ENCODE measurements at regions not wholly inside any gene's neighbourhood (a gene's known extent, or its start where the extent isn't known, plus 50 kb on each side); places are given as distances from the start of the nearest gene placed in this dataset.

DNA sequence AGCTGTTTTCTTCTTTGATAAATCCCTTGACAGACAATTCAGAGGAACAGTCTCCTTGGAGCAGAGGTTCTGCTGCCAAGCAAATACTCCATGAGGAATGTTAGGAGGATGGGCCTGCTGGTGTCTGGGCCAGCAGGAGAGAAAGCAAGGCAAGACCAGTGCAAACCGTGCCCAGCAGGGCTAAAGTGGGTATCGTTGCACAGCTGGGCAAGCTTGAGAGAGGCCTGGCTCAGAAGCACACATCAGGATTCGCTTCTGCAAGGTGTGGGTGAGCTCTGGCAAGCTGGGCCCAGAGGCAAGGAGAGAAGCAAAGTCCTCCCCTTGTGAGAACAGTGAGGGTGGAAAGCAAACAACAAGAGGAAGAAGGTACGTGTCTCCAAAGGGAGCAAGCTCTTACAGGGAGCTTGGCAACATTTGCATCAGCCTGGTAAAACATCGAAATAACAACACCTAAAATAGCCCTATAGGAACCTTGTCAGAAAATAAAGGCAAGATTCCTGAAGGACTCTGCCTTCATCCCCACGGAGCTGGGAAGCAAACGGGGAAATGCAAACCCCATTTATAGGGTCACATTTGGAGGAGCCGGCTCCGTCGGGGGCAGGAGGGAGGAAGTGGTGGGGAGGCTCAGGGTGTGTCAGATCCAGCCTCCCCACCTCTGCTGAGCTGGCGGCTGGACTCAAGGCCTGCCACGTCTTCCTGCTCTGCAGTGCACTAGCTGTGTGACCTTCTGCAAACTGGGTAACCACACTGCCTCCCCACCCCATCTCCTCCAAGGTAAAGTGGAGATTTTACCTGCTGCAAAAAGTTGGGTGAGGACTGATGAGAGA lies 62.3 kb upstream of the HIVEP3 start:
- no peaks in the 10 kb centered on the region for H3K4me1 ChIP-seq (replicated peaks in 1 of 2; ENCODE audit: control insufficient read depth in 2 of 2, insufficient read depth in 2 of 2, low read length in 2 of 2)
- no peak overlapping the region for H3K9ac ChIP-seq (ENCODE audit: insufficient read depth in 1 of 2, low read depth in 2 of 2, low read length in 2 of 2)
- POLR2A ChIA-PET = interaction anchor here (1.0 kb wide), 1 partner anchor 10 kb away, joined by 3 read pairs; no protein-coding TSS in a partner anchor
- no peak overlapping the region for H3K4me2 ChIP-seq (ENCODE audit: insufficient read depth, low read length)
- H3K4me3 ChIP-seq = no peak overlapping the region
- under 1% methylated on average over 12 of the region's 12 CpGs for WGBS (ENCODE audit: insufficient coverage, low coverage, missing lambda C conversion rate)
- peak; percentile 34; the same call in 1 of the 3 replicates for ATAC-seq
- peaks cover 17 to 19% of the 10 kb centered on the region in 2 experiments; a peak in 4 of 5 replicates for H3K27me3 ChIP-seq (ENCODE audit: control insufficient read depth in 2 of 2, insufficient read depth in 2 of 2, low read length in 2 of 2)
- H3K36me3 ChIP-seq (ENCODE audit: control insufficient read depth, insufficient read depth, low read length) = no peaks in the 10 kb centered on the region
- intact Hi-C loops (cut with micrococcal nuclease) (no loop called here), in situ Hi-C loops (cut with MboI) (no loop called here)
- H3K79me2 ChIP-seq (ENCODE audit: control insufficient read depth, insufficient read depth, low read length) = no peaks in the 10 kb centered on the region
- H3K9me1 ChIP-seq (ENCODE audit: control insufficient read depth, insufficient read depth, low read length) = no peaks in the 10 kb centered on the region
- no peak overlapping the region for H2AFZ ChIP-seq (ENCODE audit: low read depth, low read length)
- H4K20me1 ChIP-seq (replicated peaks; ENCODE audit: control insufficient read depth, insufficient read depth, low read length) = no peaks in the 10 kb centered on the region
- no peak overlapping the region for H3K27ac ChIP-seq (ENCODE audit: extremely low read depth, low read depth, low read length)
- CTCF ChIA-PET (ENCODE audit: low intra/inter-chr PET ratio) = no interaction called here
- DNase-seq (ENCODE audit: extremely low read depth in 1 of 4, low spot score in 3 of 4) = no peak
- FAIRE-seq = no peak
- BruUV-seq (replicated peaks) = no TSS peak
- TF ChIP-seq, protein P1, sequence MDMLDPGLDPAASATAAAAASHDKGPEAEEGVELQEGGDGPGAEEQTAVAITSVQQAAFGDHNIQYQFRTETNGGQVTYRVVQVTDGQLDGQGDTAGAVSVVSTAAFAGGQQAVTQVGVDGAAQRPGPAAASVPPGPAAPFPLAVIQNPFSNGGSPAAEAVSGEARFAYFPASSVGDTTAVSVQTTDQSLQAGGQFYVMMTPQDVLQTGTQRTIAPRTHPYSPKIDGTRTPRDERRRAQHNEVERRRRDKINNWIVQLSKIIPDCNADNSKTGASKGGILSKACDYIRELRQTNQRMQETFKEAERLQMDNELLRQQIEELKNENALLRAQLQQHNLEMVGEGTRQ (CRISPR knock-in tag; IDR thresholded peaks at IDR 0.05) = no peak
- TF ChIP-seq, protein P2, sequence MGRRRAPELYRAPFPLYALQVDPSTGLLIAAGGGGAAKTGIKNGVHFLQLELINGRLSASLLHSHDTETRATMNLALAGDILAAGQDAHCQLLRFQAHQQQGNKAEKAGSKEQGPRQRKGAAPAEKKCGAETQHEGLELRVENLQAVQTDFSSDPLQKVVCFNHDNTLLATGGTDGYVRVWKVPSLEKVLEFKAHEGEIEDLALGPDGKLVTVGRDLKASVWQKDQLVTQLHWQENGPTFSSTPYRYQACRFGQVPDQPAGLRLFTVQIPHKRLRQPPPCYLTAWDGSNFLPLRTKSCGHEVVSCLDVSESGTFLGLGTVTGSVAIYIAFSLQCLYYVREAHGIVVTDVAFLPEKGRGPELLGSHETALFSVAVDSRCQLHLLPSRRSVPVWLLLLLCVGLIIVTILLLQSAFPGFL (CRISPR knock-in tag; IDR thresholded peaks at IDR 0.05) = no peak
- TF ChIP-seq, protein P3, sequence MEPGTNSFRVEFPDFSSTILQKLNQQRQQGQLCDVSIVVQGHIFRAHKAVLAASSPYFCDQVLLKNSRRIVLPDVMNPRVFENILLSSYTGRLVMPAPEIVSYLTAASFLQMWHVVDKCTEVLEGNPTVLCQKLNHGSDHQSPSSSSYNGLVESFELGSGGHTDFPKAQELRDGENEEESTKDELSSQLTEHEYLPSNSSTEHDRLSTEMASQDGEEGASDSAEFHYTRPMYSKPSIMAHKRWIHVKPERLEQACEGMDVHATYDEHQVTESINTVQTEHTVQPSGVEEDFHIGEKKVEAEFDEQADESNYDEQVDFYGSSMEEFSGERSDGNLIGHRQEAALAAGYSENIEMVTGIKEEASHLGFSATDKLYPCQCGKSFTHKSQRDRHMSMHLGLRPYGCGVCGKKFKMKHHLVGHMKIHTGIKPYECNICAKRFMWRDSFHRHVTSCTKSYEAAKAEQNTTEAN (CRISPR knock-in tag; IDR thresholded peaks at IDR 0.05) = no peak
- TF ChIP-seq ETS2 (tag; IDR thresholded peaks at IDR 0.05; ENCODE audit: borderline replicate concordance, poor library complexity, severe bottlenecking) = no peak
- TF ChIP-seq, protein P4, sequence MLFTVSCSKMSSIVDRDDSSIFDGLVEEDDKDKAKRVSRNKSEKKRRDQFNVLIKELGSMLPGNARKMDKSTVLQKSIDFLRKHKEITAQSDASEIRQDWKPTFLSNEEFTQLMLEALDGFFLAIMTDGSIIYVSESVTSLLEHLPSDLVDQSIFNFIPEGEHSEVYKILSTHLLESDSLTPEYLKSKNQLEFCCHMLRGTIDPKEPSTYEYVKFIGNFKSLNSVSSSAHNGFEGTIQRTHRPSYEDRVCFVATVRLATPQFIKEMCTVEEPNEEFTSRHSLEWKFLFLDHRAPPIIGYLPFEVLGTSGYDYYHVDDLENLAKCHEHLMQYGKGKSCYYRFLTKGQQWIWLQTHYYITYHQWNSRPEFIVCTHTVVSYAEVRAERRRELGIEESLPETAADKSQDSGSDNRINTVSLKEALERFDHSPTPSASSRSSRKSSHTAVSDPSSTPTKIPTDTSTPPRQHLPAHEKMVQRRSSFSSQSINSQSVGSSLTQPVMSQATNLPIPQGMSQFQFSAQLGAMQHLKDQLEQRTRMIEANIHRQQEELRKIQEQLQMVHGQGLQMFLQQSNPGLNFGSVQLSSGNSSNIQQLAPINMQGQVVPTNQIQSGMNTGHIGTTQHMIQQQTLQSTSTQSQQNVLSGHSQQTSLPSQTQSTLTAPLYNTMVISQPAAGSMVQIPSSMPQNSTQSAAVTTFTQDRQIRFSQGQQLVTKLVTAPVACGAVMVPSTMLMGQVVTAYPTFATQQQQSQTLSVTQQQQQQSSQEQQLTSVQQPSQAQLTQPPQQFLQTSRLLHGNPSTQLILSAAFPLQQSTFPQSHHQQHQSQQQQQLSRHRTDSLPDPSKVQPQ (CRISPR knock-in tag; IDR thresholded peaks at IDR 0.05; ENCODE audit: borderline replicate concordance) = no peak
- TF ChIP-seq ARID1B (IDR thresholded peaks at IDR 0.05) = no peak
- 0 out of 2 replicates have a peak, but pooled peaks have one; percentile 1 for TF ChIP-seq SPI1 (IDR thresholded peaks at IDR 0.05; ENCODE audit: borderline replicate concordance, low read depth, low read length)
- TF ChIP-seq CEBPG (CRISPR knock-in tag; IDR thresholded peaks at IDR 0.05) = no peak
- TF ChIP-seq CEBPG (tag; conservative IDR thresholded peaks at IDR 0.05 in 1 of 2, IDR thresholded peaks at IDR 0.05 in 1 of 2) = peak; percentile 61 to 67
- no peak for TF ChIP-seq ZNF316 (IDR thresholded peaks at IDR 0.05)
- TF ChIP-seq, protein P5, sequence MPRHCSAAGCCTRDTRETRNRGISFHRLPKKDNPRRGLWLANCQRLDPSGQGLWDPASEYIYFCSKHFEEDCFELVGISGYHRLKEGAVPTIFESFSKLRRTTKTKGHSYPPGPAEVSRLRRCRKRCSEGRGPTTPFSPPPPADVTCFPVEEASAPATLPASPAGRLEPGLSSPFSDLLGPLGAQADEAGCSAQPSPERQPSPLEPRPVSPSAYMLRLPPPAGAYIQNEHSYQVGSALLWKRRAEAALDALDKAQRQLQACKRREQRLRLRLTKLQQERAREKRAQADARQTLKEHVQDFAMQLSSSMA (CRISPR knock-in tag; IDR thresholded peaks at IDR 0.05) = no peak
- no peak for TF ChIP-seq ZNF274 (IDR thresholded peaks at IDR 0.05; ENCODE audit: borderline replicate concordance, low read depth, low read length)
- TF ChIP-seq HLTF (IDR thresholded peaks at IDR 0.05) = no peak
- H3K9me3 ChIP-seq (replicated peaks; ENCODE audit: control insufficient read depth, insufficient read depth, low read depth, low read length) = no peaks in the 10 kb centered on the region
